ENCODE measurements at regions not wholly inside any gene's neighbourhood (a gene's known extent, or its start where the extent isn't known, plus 50 kb on each side); places are given as distances from the start of the nearest gene placed in this dataset.

DNA sequence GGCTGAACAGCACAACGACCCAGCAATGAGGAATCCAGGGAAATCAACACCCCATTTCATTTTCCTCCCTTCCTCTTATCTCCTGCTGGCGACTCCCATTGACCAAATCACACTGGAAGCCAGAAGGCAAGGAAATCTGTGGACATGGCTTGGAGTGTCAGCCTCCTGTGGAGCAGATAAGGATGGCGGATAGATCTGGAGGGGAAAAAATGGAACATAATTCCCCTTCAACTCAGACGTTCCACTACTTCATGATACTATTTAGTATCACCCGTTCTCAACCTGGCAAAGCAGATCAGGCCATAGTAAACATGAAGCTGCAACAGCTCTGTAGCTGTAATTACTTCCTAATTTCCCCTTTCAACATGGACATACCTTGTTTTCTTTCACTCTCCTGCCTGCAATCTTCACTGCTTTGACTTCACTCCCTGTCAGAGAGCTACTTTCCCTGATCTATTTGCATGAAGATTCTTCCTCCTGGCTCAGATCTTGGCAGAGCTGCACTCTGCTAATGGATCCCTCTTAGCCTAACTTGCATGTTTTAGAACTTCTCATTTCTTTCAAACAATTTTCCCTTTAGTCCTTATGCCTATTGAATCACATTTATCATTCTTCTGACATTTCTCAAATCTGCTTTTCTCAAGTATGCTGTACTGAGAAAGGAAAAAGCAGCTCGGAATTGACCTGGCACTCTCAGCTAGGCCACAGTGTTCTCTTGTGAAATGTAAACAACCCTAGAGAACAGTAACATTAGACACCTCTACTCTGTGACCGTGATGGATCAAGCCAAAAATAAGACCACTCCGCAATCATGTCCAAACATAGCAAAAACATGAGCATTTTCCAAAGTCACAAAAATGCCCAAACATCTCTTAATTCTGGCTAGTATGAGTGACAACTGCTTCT lies 135.1 kb downstream of the ETNK1 start:
- no peaks in the 10 kb centered on the region for H3K9me3 ChIP-seq
- TF ChIP-seq, protein P1, sequence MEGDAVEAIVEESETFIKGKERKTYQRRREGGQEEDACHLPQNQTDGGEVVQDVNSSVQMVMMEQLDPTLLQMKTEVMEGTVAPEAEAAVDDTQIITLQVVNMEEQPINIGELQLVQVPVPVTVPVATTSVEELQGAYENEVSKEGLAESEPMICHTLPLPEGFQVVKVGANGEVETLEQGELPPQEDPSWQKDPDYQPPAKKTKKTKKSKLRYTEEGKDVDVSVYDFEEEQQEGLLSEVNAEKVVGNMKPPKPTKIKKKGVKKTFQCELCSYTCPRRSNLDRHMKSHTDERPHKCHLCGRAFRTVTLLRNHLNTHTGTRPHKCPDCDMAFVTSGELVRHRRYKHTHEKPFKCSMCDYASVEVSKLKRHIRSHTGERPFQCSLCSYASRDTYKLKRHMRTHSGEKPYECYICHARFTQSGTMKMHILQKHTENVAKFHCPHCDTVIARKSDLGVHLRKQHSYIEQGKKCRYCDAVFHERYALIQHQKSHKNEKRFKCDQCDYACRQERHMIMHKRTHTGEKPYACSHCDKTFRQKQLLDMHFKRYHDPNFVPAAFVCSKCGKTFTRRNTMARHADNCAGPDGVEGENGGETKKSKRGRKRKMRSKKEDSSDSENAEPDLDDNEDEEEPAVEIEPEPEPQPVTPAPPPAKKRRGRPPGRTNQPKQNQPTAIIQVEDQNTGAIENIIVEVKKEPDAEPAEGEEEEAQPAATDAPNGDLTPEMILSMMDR (IDR thresholded peaks at IDR 0.05) = no peak
- peak overlapping the region; percentile 89 to 91 for H3K27ac ChIP-seq
- peaks cover 0 to 69% (median 20%) of the 10 kb centered on the region in 4 donors for H3K4me1 ChIP-seq
- intact Hi-C loops (cut with DNase I; ENCODE audit: low total_unique reads) = no loop called here
- H3K36me3 ChIP-seq = no peaks in the 10 kb centered on the region
- peak; percentile 31 to 78 for DNase-seq
- H3K27me3 ChIP-seq = no peaks in the 10 kb centered on the region
- H3K4me3 ChIP-seq = peak overlapping the region; percentile 15 to 16

DNA sequence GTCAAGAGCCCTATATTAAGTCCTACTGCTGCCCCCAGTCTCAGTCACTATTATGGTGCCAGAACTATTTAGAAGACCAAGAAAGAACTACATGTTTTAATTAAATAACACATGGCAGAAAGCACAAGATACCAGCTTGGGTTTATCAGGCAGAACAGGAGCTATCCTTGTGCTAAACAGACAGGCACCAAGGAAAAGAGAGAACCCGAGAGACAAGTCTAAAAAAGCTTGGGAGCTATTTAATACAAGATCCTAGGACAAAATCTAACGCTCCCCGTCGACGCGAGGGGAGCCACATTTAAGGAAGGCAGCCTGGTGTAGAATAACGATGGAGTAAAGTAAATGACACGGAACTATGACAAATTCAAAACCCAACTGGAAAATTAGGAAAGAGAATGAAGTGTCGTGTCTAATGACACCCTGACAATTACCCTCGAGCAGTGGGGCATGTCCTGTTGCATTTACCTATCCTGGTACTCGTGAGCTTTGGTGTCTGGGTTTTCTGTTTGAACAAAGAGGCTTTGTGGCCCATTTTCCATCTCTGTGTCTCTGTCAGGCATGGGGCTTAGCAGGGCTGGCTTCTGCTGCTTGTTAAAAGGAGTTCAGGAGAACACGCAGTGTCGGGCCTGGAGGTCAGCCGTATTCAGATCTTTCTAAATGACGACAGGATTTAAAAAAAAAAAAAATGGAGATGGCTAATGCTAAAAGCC lies 140.6 kb downstream of the ETNK1 start:
- no peak overlapping the region for H3K27ac ChIP-seq
- peaks cover 0 to 19% (median 12%) of the 10 kb centered on the region in 4 donors for H3K4me1 ChIP-seq
- no peak for DNase-seq
- intact Hi-C loops (cut with DNase I; ENCODE audit: low total_unique reads) = no loop called here
- H3K9me3 ChIP-seq = no peaks in the 10 kb centered on the region
- H3K36me3 ChIP-seq = no peaks in the 10 kb centered on the region
- TF ChIP-seq, protein P1 (IDR thresholded peaks at IDR 0.05) = no peak
- no peaks in the 10 kb centered on the region for H3K27me3 ChIP-seq
- H3K4me3 ChIP-seq = no peak overlapping the region

DNA sequence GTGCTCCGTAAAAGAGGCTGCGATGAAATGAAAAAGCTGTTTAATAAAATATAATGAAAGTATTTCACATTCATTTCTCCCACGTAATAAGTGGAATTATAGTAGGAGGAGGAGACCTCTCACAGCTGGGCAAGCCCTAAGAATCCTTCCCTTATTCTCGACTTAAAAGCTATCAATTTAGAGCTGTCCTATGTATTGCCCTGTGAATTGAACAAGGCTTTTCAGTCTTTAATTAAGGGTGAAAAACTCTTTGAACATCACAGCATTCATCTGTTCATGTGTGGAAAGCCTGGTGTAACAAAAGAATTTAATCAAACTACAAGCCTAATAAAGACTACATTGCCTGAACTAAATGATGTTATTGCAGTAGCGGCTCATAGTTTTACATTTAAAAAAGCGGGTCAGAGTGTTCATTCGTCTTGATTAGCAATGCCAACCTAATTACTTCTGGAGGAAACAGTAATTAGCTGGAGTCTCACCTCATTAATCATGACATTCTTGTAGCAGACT lies 142.0 kb downstream of the ETNK1 start:
- no peaks in the 10 kb centered on the region for H3K9me3 ChIP-seq
- intact Hi-C loops (cut with DNase I; ENCODE audit: low total_unique reads) = no loop called here
- H3K4me3 ChIP-seq = no peak overlapping the region
- H3K4me1 ChIP-seq = peaks cover 0 to 12% (median 7%) of the 10 kb centered on the region in 4 donors
- H3K27ac ChIP-seq = no peak overlapping the region
- H3K36me3 ChIP-seq = no peaks in the 10 kb centered on the region
- no peak for DNase-seq
- H3K27me3 ChIP-seq = no peaks in the 10 kb centered on the region
- TF ChIP-seq, protein P1 (IDR thresholded peaks at IDR 0.05) = no peak

DNA sequence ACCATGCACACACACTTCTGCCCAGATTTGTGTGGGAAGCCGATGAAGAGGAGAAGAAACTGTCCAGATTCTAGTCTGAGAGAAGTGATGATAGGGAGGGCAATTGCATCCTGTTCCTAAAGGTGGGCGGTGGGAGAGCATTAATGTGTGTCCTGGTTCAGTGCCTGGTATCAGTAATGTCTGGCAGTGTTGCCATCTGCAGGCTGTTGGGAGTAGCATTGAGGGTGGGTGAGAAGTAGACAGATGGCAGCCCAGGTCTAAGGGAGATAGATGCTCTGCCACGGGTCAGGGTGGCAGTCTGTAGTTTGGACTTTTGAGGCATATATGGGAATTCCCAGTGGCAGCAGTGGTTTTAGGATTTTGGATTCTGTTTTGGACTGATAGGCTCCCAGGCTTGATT lies 156.4 kb downstream of the ETNK1 start:
- H3K36me3 ChIP-seq = no peaks in the 10 kb centered on the region
- no peak for DNase-seq
- no peak overlapping the region for H3K27ac ChIP-seq
- peaks cover 0 to 30% (median 13%) of the 10 kb centered on the region in 4 donors for H3K4me1 ChIP-seq
- no peaks in the 10 kb centered on the region for H3K9me3 ChIP-seq
- intact Hi-C loops (cut with DNase I; ENCODE audit: low total_unique reads) = no loop called here
- H3K27me3 ChIP-seq = no peaks in the 10 kb centered on the region
- TF ChIP-seq, protein P1 (IDR thresholded peaks at IDR 0.05) = no peak
- H3K4me3 ChIP-seq = no peak overlapping the region

DNA sequence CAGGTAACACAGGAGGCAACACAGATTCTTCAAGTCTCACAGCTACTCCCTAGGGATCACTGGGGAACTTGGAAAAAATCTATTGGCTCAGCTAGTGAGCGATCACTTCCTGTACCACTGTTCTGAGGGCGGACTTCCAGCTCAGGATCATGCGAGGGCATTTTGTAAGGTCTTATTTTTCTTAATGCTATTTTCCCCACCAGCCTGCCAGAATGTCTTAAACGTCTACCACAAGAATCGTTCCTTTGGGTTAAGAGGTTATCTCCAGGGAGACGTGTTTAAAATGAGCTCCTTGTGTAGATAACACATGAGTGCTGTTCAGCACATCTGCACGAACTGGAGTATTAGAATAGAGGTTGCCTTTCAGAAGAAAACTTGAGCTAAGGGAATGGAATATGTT lies 162.6 kb downstream of the ETNK1 start:
- peak overlapping the region; percentile 75 to 81 for H3K27ac ChIP-seq
- no peaks in the 10 kb centered on the region for H3K27me3 ChIP-seq
- TF ChIP-seq, protein P1 (IDR thresholded peaks at IDR 0.05) = no peak
- no peaks in the 10 kb centered on the region for H3K36me3 ChIP-seq
- H3K9me3 ChIP-seq = no peaks in the 10 kb centered on the region
- peak; percentile 52 to 77 for DNase-seq
- peaks cover 0 to 45% (median 20%) of the 10 kb centered on the region in 4 donors for H3K4me1 ChIP-seq
- intact Hi-C loops (cut with DNase I; ENCODE audit: low total_unique reads) = no loop called here
- H3K4me3 ChIP-seq = no peak overlapping the region

Data from tibial artery (tissue), 4 donors.